ENCODE measurements at regions not wholly inside any gene's neighbourhood (a gene's known extent, or its start where the extent isn't known, plus 50 kb on each side); places are given as distances from the start of the nearest gene placed in this dataset.

DNA sequence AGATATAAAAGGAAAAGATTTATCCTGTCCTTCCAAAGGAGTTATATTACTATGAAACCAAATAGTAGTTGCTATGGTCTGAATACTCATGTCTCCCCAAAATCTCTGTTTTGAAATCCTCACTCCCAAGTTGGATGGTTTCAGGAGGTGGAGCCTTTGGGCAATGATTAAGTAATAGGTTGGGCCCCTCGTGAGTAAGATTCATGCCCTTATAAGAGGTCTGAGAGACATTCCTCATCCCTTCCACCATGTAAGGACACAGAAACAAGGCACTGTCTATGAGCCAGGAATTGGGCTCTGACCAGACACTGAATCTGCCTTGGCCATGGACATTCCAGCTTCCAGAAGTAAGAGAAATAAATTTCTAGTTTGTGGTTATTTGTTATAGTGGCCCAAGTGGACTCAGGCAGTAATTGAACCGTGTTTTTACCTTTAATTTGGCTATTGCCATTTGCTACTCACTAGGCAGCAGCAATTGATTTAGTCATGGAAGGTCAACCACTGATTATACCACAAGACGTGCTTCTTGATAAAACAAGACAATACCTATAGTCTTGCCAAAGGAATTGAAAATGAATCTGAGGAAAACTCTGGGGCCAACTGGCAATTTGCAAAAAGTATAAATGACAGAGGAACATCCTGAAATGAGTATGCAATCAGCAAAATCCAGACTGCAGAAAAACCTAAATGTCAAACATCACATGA is 717.4 kb upstream of the SPRY2 start:
- ATAC-seq (ENCODE audit: low read depth), result no peak
- Mint-ChIP-seq H3K27me3 (no peaks in the 10 kb centered on the region), H3K4me1 (no peaks in the 10 kb centered on the region), H3K9me3 (no peaks in the 10 kb centered on the region), H3K27ac (no peak overlapping the region), H3K4me3 (no peak overlapping the region), H3K36me3 (ENCODE audit: low read depth) (no peaks in the 10 kb centered on the region)
- DNase-seq, result no peak
- TF ChIP-seq CTCF (IDR thresholded peaks at IDR 0.05), result no peak
- ChIA-PET POLR2A (no interaction called here), CTCF (no interaction called here)
- intact Hi-C loops (cut with micrococcal nuclease), result no loop called here

DNA sequence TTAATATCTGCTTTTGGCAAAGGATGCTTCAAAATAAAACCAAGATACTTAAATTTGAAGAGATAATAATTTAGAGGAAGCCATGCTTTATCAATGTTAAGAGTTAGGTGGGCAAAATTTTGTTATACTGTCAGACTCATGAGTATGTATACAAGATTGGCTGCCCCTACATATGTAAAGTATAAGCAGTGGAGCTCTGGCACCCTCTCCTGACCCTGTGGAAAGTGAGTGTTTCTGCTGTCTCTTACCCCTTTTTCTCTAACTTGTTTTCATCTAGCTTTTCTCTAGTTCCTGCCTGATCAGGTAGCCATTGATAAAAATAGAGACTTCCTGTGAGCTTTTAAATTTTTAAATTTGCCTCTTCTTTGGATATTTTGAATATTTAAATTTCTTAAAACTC is 710.9 kb upstream of the SPRY2 start:
- no peak for DNase-seq
- H3K27me3 Mint-ChIP-seq, result no peaks in the 10 kb centered on the region

DNA sequence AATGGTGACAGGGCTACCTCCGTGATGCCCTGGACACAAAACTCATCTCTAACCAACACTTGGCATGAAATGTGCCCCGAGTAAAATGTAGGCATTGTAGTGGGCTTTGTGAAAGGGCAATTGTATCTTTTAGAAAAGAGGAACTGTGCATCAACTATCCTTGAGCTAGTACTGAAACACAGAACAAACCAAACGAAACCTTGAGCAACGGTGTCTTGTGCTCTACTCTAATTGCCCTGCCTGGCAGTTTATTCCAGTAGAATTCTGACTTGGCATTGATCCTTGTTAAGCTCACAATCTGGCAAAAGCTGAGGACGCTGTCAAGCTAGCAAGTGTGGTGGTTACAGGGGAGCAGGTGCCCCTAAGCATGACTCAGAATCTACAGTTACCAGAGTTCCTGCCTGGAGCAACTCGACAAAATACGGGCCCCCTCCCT is 707.1 kb upstream of the SPRY2 start:
- CTCF ChIA-PET, result no interaction called here

More for the DNA sequence above, 710.9 kb upstream of the SPRY2 start:
- Mint-ChIP-seq H3K36me3 (ENCODE audit: low read depth) (no peaks in the 10 kb centered on the region), H3K27ac (no peak overlapping the region), H3K4me1 (no peaks in the 10 kb centered on the region), H3K4me3 (no peak overlapping the region), H3K9me3 (no peaks in the 10 kb centered on the region)
- ChIA-PET POLR2A (no interaction called here), CTCF (no interaction called here)
- no peak for TF ChIP-seq CTCF (IDR thresholded peaks at IDR 0.05)
- no peak for ATAC-seq (ENCODE audit: low read depth)
- intact Hi-C loops (cut with micrococcal nuclease), result no loop called here

GRCh38 chr13:81041761-81042160 is 700.8 kb upstream of the SPRY2 start:
- Mint-ChIP-seq H3K36me3 (ENCODE audit: low read depth) (no peaks in the 10 kb centered on the region), H3K27ac (no peak overlapping the region), H3K27me3 (no peaks in the 10 kb centered on the region), H3K4me1 (no peaks in the 10 kb centered on the region), H3K4me3 (no peak overlapping the region), H3K9me3 (peaks cover 19% of the 10 kb centered on the region)
- ChIA-PET POLR2A (no interaction called here), CTCF (no interaction called here)
- TF ChIP-seq CTCF (IDR thresholded peaks at IDR 0.05), result no peak
- intact Hi-C loops (cut with micrococcal nuclease), result no loop called here
- DNase-seq (no peak), ATAC-seq (ENCODE audit: low read depth) (no peak)

More for the DNA sequence above, 707.1 kb upstream of the SPRY2 start:
- intact Hi-C loops (cut with micrococcal nuclease), result no loop called here
- ATAC-seq (ENCODE audit: low read depth) (no peak), DNase-seq (no peak)
- Mint-ChIP-seq H3K4me3 (no peak overlapping the region), H3K27ac (no peak overlapping the region), H3K4me1 (no peaks in the 10 kb centered on the region), H3K36me3 (ENCODE audit: low read depth) (no peaks in the 10 kb centered on the region), H3K9me3 (no peaks in the 10 kb centered on the region), H3K27me3 (no peaks in the 10 kb centered on the region)
- POLR2A ChIA-PET, result no interaction called here
- no peak for TF ChIP-seq CTCF (IDR thresholded peaks at IDR 0.05)

GRCh38 chr13:81031996-81032395 is 691.1 kb upstream of the SPRY2 start:
- Mint-ChIP-seq H3K36me3 (ENCODE audit: low read depth) (no peaks in the 10 kb centered on the region), H3K27ac (no peak overlapping the region), H3K9me3 (peaks cover 2% of the 10 kb centered on the region), H3K27me3 (no peaks in the 10 kb centered on the region), H3K4me1 (no peaks in the 10 kb centered on the region), H3K4me3 (no peak overlapping the region)
- ATAC-seq (ENCODE audit: low read depth), result no peak
- no peak for DNase-seq
- intact Hi-C loops (cut with micrococcal nuclease), result no loop called here
- POLR2A ChIA-PET, result no interaction called here
- no peak for TF ChIP-seq CTCF (IDR thresholded peaks at IDR 0.05)
- CTCF ChIA-PET, result no interaction called here
